Nephron (organoid): ENCODE measurements at regions not wholly inside any gene's neighbourhood (a gene's known extent, or its start where the extent isn't known, plus 50 kb on each side); places are given as distances from the start of the nearest gene placed in this dataset.

Experiments used
- H3K27ac Mint-ChIP-seq, 3 experiments: 2 replicates each; pipeline ENCODE4 v1.8.0; 2020; ENCODE audit warnings: mixed read lengths in 3 of 3, mild to moderate bottlenecking in 2 of 3, moderate library complexity in 1 of 3
- H3K27me3 Mint-ChIP-seq: 2 replicates; pipeline ENCODE4 v1.8.0; 2021; ENCODE audit warnings: low read depth, mild to moderate bottlenecking, moderate library complexity, mixed read lengths
- H3K36me3 Mint-ChIP-seq: 2 replicates; pipeline ENCODE4 v1.8.0; 2020; ENCODE audit warnings: low read depth, mixed read lengths
- H3K4me1 Mint-ChIP-seq: 2 replicates; pipeline ENCODE4 v1.8.0; 2020; ENCODE audit warnings: mixed read lengths
- H3K4me3 Mint-ChIP-seq, 3 experiments: 2 replicates each; pipeline ENCODE4 v1.8.0; 2020; ENCODE audit warnings: mild to moderate bottlenecking in 3 of 3, mixed read lengths in 3 of 3, moderate library complexity in 2 of 3
- H3K9me3 Mint-ChIP-seq: 2 replicates; pipeline ENCODE4 v1.8.0; 2020; ENCODE audit warnings: mixed read lengths
- CTCF ChIP-seq, 3 experiments: fragments of 200-600 bp; sonication (generic); IDR thresholded peaks; one replicate each; pipeline ENCODE4 v1.5.0; 2021; ENCODE audit warnings: antibody characterized with exemption in 3 of 3; ENCODE audit not compliant: unreplicated experiment in 3 of 3

DNA sequence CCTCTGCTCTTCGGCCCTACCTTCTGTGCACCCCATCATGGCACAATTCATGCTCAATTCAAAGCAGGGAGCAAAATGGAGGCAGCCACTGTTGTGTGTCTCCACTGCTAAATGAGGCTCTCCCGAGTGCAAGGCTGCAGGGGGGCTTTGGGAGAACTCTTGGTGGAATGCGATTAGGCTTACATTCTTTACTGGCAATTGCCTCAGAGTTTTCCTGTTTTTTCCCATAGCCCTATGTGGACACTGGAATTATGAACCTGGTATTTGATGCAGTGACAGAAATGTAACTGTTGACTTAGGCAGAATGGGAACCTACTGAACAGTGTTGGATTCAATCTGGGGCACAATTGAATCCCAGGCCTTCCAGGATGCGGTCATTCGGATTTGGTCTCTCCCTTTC is 187.9 kb upstream of the GMDS start:
- Mint-ChIP-seq H3K4me1 (peaks cover 46% of the 10 kb centered on the region), H3K4me3 (no peak overlapping the region), H3K36me3 (no peaks in the 10 kb centered on the region), H3K9me3 (no peaks in the 10 kb centered on the region), H3K27ac (peak overlapping the region in 1 of 3 experiments; percentile 1), H3K27me3 (peaks cover 4% of the 10 kb centered on the region)
- no peak for TF ChIP-seq CTCF (IDR thresholded peaks at IDR 0.05; ENCODE audit: unreplicated experiment in 3 of 3)

- Mint-ChIP-seq H3K36me3 (no peaks in the 10 kb centered on the region), H3K4me1 (peaks cover 46% of the 10 kb centered on the region), H3K4me3 (peak overlapping the region in 1 of 3 experiments; percentile 2), H3K9me3 (no peaks in the 10 kb centered on the region), H3K27ac (peak overlapping the region; percentile 11 to 46 (median 36)), H3K27me3 (peaks cover 4% of the 10 kb centered on the region)
- no peak for TF ChIP-seq CTCF (IDR thresholded peaks at IDR 0.05; ENCODE audit: unreplicated experiment in 3 of 3)
Observed at GRCh38 chr6:2432292-2432691, 186.9 kb upstream of the GMDS start.

- Mint-ChIP-seq H3K27ac (peak overlapping the region in 1 of 3 experiments; percentile 13), H3K27me3 (peaks cover 4% of the 10 kb centered on the region), H3K4me1 (peaks cover 38% of the 10 kb centered on the region), H3K36me3 (no peaks in the 10 kb centered on the region), H3K4me3 (no peak overlapping the region), H3K9me3 (peaks cover 3% of the 10 kb centered on the region)
- no peak for TF ChIP-seq CTCF (IDR thresholded peaks at IDR 0.05; ENCODE audit: unreplicated experiment in 3 of 3)
Observed at GRCh38 chr6:2430612-2431011, 185.2 kb upstream of the GMDS start.

DNA sequence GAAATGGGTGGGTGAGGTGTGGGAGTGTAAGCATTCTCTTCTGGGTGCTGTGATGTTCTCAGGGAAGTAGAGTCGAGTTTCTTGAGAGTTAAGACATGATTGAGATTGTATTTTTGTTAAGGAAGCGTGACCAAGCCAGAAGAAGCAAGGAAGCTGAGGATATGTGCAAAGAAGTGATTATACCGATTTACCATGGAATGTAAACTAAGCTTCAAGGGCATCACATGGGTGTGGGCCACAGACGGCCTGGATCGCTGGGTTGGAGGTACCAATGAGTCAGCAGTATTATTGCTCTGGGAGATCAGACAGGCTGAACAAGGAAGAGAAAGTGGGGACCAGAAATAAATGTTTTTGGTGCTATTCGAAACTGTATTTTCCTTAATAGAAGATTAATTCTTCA is 184.1 kb upstream of the GMDS start:
- Mint-ChIP-seq H3K4me3 (no peak overlapping the region), H3K4me1 (peaks cover 27% of the 10 kb centered on the region), H3K27me3 (no peaks in the 10 kb centered on the region), H3K9me3 (peaks cover 6% of the 10 kb centered on the region), H3K36me3 (peaks cover 8% of the 10 kb centered on the region), H3K27ac (no peak overlapping the region)
- TF ChIP-seq CTCF (IDR thresholded peaks at IDR 0.05; ENCODE audit: unreplicated experiment in 3 of 3) = no peak

GRCh38 chr6:2429032-2429431 is 183.6 kb upstream of the GMDS start:
- Mint-ChIP-seq H3K27ac (no peak overlapping the region), H3K27me3 (no peaks in the 10 kb centered on the region), H3K9me3 (peaks cover 8% of the 10 kb centered on the region), H3K36me3 (peaks cover 10% of the 10 kb centered on the region), H3K4me1 (peaks cover 25% of the 10 kb centered on the region), H3K4me3 (no peak overlapping the region)
- TF ChIP-seq CTCF (IDR thresholded peaks at IDR 0.05; ENCODE audit: unreplicated experiment in 3 of 3) = no peak

DNA sequence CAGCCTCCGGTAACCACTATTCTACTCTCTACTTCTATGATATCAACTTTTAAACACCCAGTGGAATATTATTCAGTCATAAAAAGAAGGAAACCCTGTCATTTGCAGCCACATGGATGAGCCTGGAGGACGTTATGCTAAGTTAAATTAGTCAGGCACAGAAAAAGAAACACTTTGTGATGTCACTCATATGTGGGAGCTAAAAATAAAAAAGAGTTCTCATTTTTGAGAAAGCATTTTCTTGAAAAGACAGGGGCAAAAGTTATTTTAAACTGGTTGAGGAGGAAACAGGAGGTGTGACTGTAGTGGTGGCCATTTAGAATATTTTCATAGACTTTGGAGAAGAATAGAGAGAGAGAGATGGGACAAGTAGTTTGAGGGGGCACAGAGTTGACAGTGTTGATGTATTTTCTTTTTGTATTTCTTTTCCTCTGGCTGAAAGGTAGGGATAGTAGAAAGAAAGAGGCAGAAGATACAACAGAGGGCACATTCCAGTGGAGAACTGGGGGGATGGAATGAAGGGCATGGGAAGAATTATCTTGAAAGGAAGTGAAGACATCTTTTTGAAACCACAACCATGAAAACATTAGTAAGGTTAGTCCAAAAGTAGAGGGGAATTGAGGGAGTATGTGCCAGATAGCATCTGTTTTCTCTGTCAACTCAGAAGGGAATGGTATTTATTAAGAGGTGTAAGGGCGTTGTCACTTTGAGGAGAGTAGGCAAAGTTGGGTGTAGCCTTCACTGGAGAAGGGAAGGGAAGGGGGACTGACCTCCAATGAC is 181.3 kb upstream of the GMDS start:
- peaks cover 9% of the 10 kb centered on the region for H3K4me1 Mint-ChIP-seq
- H3K27ac Mint-ChIP-seq = no peak overlapping the region
- peaks cover 8% of the 10 kb centered on the region for H3K9me3 Mint-ChIP-seq
- peaks cover 10% of the 10 kb centered on the region for H3K36me3 Mint-ChIP-seq
- H3K4me3 Mint-ChIP-seq = no peak overlapping the region
- TF ChIP-seq CTCF (IDR thresholded peaks at IDR 0.05; ENCODE audit: unreplicated experiment in 3 of 3) = no peak
- H3K27me3 Mint-ChIP-seq = no peaks in the 10 kb centered on the region
